Endothelial cell (in vitro differentiated cells): ENCODE measurements at regions not wholly inside any gene's neighbourhood (a gene's known extent, or its start where the extent isn't known, plus 50 kb on each side); places are given as distances from the start of the nearest gene placed in this dataset.

Experiments
- DNase-seq: peaks from one replicate; pipeline ENCODE4 v3.0.0; 2021; ENCODE audit warnings: low spot score
- H3K27ac Mint-ChIP-seq: one replicate; pipeline ENCODE4 v1.8.0; 2021; ENCODE audit warnings: mixed read lengths, inconsistent platforms; ENCODE audit not compliant: unreplicated experiment
- H3K27me3 Mint-ChIP-seq: one replicate; pipeline ENCODE4 v1.8.0; 2021; ENCODE audit warnings: mild to moderate bottlenecking, moderate library complexity, mixed read lengths, inconsistent platforms; ENCODE audit not compliant: unreplicated experiment
- H3K36me3 Mint-ChIP-seq: one replicate; pipeline ENCODE4 v1.8.0; 2021; ENCODE audit warnings: mild to moderate bottlenecking, low read depth, mixed read lengths, inconsistent platforms; ENCODE audit not compliant: unreplicated experiment
- H3K4me1 Mint-ChIP-seq: one replicate; pipeline ENCODE4 v1.8.0; 2021; ENCODE audit warnings: mild to moderate bottlenecking, mixed read lengths, inconsistent platforms; ENCODE audit not compliant: unreplicated experiment
- H3K4me3 Mint-ChIP-seq: one replicate; pipeline ENCODE4 v1.8.0; 2021; ENCODE audit warnings: mild to moderate bottlenecking, mixed read lengths, inconsistent platforms; ENCODE audit not compliant: unreplicated experiment
- H3K9me3 Mint-ChIP-seq: one replicate; pipeline ENCODE4 v1.8.0; 2021; ENCODE audit warnings: mixed read lengths, inconsistent platforms; ENCODE audit not compliant: unreplicated experiment
- CTCF ChIP-seq: fragments of 200-600 bp; sonication (generic); IDR thresholded peaks from one replicate; pipeline ENCODE4 v1.5.0; 2021; ENCODE audit warnings: antibody characterized with exemption; ENCODE audit not compliant: unreplicated experiment

DNA sequence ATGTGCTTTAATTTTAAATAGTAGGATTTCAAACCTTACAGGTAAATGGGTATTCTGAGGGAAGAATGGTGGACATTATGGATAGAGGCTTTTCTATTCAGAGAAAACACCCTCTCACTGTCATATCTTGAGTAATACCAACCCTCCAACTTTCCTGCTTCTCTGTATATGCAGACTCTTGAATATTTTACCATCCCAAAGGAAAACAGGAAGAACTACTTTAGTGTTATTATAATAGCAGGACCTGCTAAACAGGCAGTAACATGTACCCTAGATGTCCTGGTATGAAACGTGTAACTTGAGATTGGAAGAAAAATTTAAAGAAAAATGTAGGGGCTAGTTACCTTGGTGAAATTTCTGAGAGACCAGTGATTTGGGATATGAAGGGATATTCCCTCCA is 82.9 kb upstream of the TRHDE start:
- peaks cover 3% of the 10 kb centered on the region for H3K27me3 Mint-ChIP-seq
- TF ChIP-seq CTCF: no peak
- no peak overlapping the region for H3K4me3 Mint-ChIP-seq
- DNase-seq: no peak
- no peaks in the 10 kb centered on the region for H3K9me3 Mint-ChIP-seq
- H3K27ac Mint-ChIP-seq: no peak overlapping the region
- H3K36me3 Mint-ChIP-seq: no peaks in the 10 kb centered on the region
- H3K4me1 Mint-ChIP-seq: peaks cover 4% of the 10 kb centered on the region

DNA sequence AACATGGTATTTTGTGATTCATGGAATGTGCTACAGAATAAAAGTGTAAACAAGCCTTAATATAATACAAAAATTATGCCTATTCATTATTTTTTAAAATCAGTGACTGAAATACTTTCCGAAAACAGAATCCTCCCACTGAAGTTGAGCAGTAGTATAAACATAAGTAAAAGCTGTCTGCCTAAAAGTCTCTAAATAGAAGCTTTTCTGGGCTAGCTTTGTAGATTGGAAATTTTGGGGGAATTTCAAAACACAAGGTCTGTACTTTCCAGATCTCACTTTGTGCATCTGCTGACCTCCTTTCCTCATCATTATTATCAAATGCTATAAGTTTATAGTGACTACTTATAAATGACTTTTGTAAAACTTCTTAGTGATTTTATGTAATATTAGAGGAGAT is 80.4 kb upstream of the TRHDE start:
- no peak overlapping the region for H3K27ac Mint-ChIP-seq
- TF ChIP-seq CTCF: no peak
- no peak overlapping the region for H3K4me3 Mint-ChIP-seq
- no peaks in the 10 kb centered on the region for H3K36me3 Mint-ChIP-seq
- no peaks in the 10 kb centered on the region for H3K4me1 Mint-ChIP-seq
- H3K27me3 Mint-ChIP-seq: peaks cover 1% of the 10 kb centered on the region
- H3K9me3 Mint-ChIP-seq: no peaks in the 10 kb centered on the region
- no peak for DNase-seq

GRCh38 chr12:72197790-72198189 is 74.4 kb upstream of the TRHDE start:
- no peaks in the 10 kb centered on the region for H3K4me1 Mint-ChIP-seq
- no peak overlapping the region for H3K27ac Mint-ChIP-seq
- H3K36me3 Mint-ChIP-seq: no peaks in the 10 kb centered on the region
- H3K9me3 Mint-ChIP-seq: no peaks in the 10 kb centered on the region
- no peak for DNase-seq
- peaks cover 1% of the 10 kb centered on the region for H3K27me3 Mint-ChIP-seq
- TF ChIP-seq CTCF: no peak
- H3K4me3 Mint-ChIP-seq: no peak overlapping the region

GRCh38 chr12:72201457-72201856 is 70.7 kb upstream of the TRHDE start:
- Mint-ChIP-seq H3K27me3 (peaks cover 2% of the 10 kb centered on the region), H3K9me3 (no peaks in the 10 kb centered on the region), H3K4me1 (no peaks in the 10 kb centered on the region), H3K36me3 (no peaks in the 10 kb centered on the region), H3K27ac (no peak overlapping the region), H3K4me3 (no peak overlapping the region)
- no peak for TF ChIP-seq CTCF
- no peak for DNase-seq

- Mint-ChIP-seq H3K4me1 (no peaks in the 10 kb centered on the region), H3K9me3 (no peaks in the 10 kb centered on the region), H3K27me3 (peaks cover 1% of the 10 kb centered on the region), H3K27ac (no peak overlapping the region), H3K36me3 (no peaks in the 10 kb centered on the region), H3K4me3 (no peak overlapping the region)
- TF ChIP-seq CTCF: no peak
- DNase-seq: no peak
Observed at GRCh38 chr12:72203764-72204335, 68.3 kb upstream of the TRHDE start.
